ENCODE measurements at regions not wholly inside any gene's neighbourhood (a gene's known extent, or its start where the extent isn't known, plus 50 kb on each side); places are given as distances from the start of the nearest gene placed in this dataset.

- no peaks in the 10 kb centered on the region for H3K36me3 ChIP-seq
- DNase-seq: no peak
- H3K9me3 ChIP-seq (ENCODE audit: severe bottlenecking): no peaks in the 10 kb centered on the region
- no peak for TF ChIP-seq CTCF (IDR thresholded peaks at IDR 0.05; ENCODE audit: low read depth, low read length)
- H3K27me3 ChIP-seq (ENCODE audit: insufficient read depth, low read depth, severe bottlenecking): no peaks in the 10 kb centered on the region
- H3K27ac ChIP-seq: no peak overlapping the region
- H3K4me3 ChIP-seq (ENCODE audit: low read depth, low read length): no peak overlapping the region
Measured at GRCh38 chr1:221641811-221642210, 100.1 kb downstream of the DUSP10 start.

GRCh38 chr1:221643404-221644144 lies 98.3 kb downstream of the DUSP10 start:
- no peak for TF ChIP-seq CTCF (IDR thresholded peaks at IDR 0.05; ENCODE audit: low read depth, low read length)
- H3K4me3 ChIP-seq (ENCODE audit: low read depth, low read length): no peak overlapping the region
- no peaks in the 10 kb centered on the region for H3K27me3 ChIP-seq (ENCODE audit: insufficient read depth, low read depth, severe bottlenecking)
- no peaks in the 10 kb centered on the region for H3K9me3 ChIP-seq (ENCODE audit: severe bottlenecking)
- DNase-seq: no peak
- no peak overlapping the region for H3K27ac ChIP-seq
- H3K36me3 ChIP-seq: no peaks in the 10 kb centered on the region

- DNase-seq: no peak
- Histone ChIP-seq H3K9me3 (ENCODE audit: severe bottlenecking) (no peaks in the 10 kb centered on the region), H3K4me3 (ENCODE audit: low read depth, low read length) (no peak overlapping the region), H3K27ac (no peak overlapping the region), H3K27me3 (ENCODE audit: insufficient read depth, low read depth, severe bottlenecking) (no peaks in the 10 kb centered on the region), H3K36me3 (no peaks in the 10 kb centered on the region)
- no peak for TF ChIP-seq CTCF (IDR thresholded peaks at IDR 0.05; ENCODE audit: low read depth, low read length)
Measured at GRCh38 chr1:221644145-221644448, 97.8 kb downstream of the DUSP10 start.

- TF ChIP-seq CTCF (IDR thresholded peaks at IDR 0.05; ENCODE audit: low read depth, low read length): no peak
- no peak overlapping the region for H3K4me3 ChIP-seq (ENCODE audit: low read depth, low read length)
- no peak for DNase-seq
- H3K27me3 ChIP-seq (ENCODE audit: insufficient read depth, low read depth, severe bottlenecking): no peaks in the 10 kb centered on the region
- H3K9me3 ChIP-seq (ENCODE audit: severe bottlenecking): no peaks in the 10 kb centered on the region
- no peak overlapping the region for H3K27ac ChIP-seq
- no peaks in the 10 kb centered on the region for H3K36me3 ChIP-seq
Measured at GRCh38 chr1:221644663-221645258, 97.1 kb downstream of the DUSP10 start.

- Histone ChIP-seq H3K4me3 (ENCODE audit: low read depth, low read length) (no peak overlapping the region), H3K27ac (no peak overlapping the region), H3K9me3 (ENCODE audit: severe bottlenecking) (no peaks in the 10 kb centered on the region), H3K36me3 (no peaks in the 10 kb centered on the region), H3K27me3 (ENCODE audit: insufficient read depth, low read depth, severe bottlenecking) (no peaks in the 10 kb centered on the region)
- no peak for DNase-seq
- TF ChIP-seq CTCF (IDR thresholded peaks at IDR 0.05; ENCODE audit: low read depth, low read length): no peak
Measured at GRCh38 chr1:221648201-221648600, 93.7 kb downstream of the DUSP10 start.
